H1 (cell line): ENCODE measurements at regions not wholly inside any gene's neighbourhood (a gene's known extent, or its start where the extent isn't known, plus 50 kb on each side); places are given as distances from the start of the nearest gene placed in this dataset.
A peak's percentile ranks its signal among the peaks of the same experiment; 100 is the strongest.

Source experiments
- CTCF ChIA-PET: fragments of 300-600 bp; sonication (Branson Sonifier 250); formaldehyde crosslinking; loops from one replicate; lab custom pipeline; 2021; ENCODE audit not compliant: partially characterized antibody; lab: Charles Lee
- POLR2A ChIA-PET: fragments of 300-600 bp; sonication (Branson Sonifier 250); formaldehyde crosslinking; loops from one replicate; lab custom pipeline; 2021; ENCODE audit warnings: inconsistent platforms; ENCODE audit not compliant: partially characterized antibody; lab: Charles Lee
- DNase-seq, 2 experiments: peaks; one replicate each; pipeline versions ENCODE4 v3.0.0 to v3.0.0-alpha.2; 2010 to 2022; ENCODE audit warnings: low spot score in 2 of 2, low read depth in 1 of 2, mixed read lengths in 1 of 2
- FAIRE-seq: peaks from 2 replicates; lab custom pipeline; 2011; peaks lifted over from hg19 to GRCh38; lab: Jason Lieb, UNC
- H2AFZ ChIP-seq: 2 replicates; pipeline ENCODE4 v1.8.1; 2012; ENCODE audit warnings: low read length, inconsistent platforms
- H2AK5ac ChIP-seq: 2 replicates; pipeline ENCODE4 v1.6.1; 2013; ENCODE audit warnings: low read depth, low read length
- H2BK120ac ChIP-seq: replicated peaks from 2 replicates; pipeline ENCODE3; 2013; ENCODE audit warnings: low read depth, low read length, inconsistent platforms
- H2BK12ac ChIP-seq: 2 replicates; pipeline ENCODE4 v1.6.1; 2013; ENCODE audit warnings: low read depth, low read length
- H2BK15ac ChIP-seq: 2 replicates; pipeline ENCODE4 v1.6.1; 2013; ENCODE audit warnings: low read length
- H2BK20ac ChIP-seq: 2 replicates; pipeline ENCODE4 v1.6.1; 2013; ENCODE audit warnings: low read length
- H2BK5ac ChIP-seq: 2 replicates; pipeline ENCODE4 v1.6.1; 2013; ENCODE audit warnings: low read depth, low read length
- H3K14ac ChIP-seq: 2 replicates; pipeline ENCODE4 v1.6.1; 2013; ENCODE audit warnings: inconsistent platforms; ENCODE audit not compliant: insufficient read length
- H3K18ac ChIP-seq: 2 replicates; pipeline ENCODE4 v1.6.1; 2013; ENCODE audit warnings: low read length; ENCODE audit errors: extremely low read depth
- H3K23ac ChIP-seq: 2 replicates; pipeline ENCODE4 v1.6.1; 2013; ENCODE audit warnings: inconsistent platforms; ENCODE audit not compliant: insufficient read length
- H3K23me2 ChIP-seq: 2 replicates; pipeline ENCODE4 v1.6.1; 2013; ENCODE audit warnings: low read depth, low read length
- H3K27ac ChIP-seq: 2 replicates; pipeline ENCODE4 v1.6.1; 2011; ENCODE audit warnings: low read depth, low read length, inconsistent platforms
- H3K27me3 ChIP-seq, 4 experiments: replicated peaks in 1 of 4; 1 replicate in 1 of 4; 2 replicates in 3 of 4; pipeline versions ENCODE4 v1.6.1 to v1.8.1; 2011 to 2013; ENCODE audit warnings: low read length in 3 of 4, mild to moderate bottlenecking in 3 of 4, inconsistent platforms in 2 of 4, mixed read lengths in 2 of 4, moderate library complexity in 1 of 4; ENCODE audit not compliant: control insufficient read depth in 3 of 4, insufficient read depth in 3 of 4; ENCODE audit errors: extremely low read depth in 1 of 4
- H3K36me3 ChIP-seq, 4 experiments: 2 replicates each; pipeline versions ENCODE4 v1.6.1 to v1.8.1; 2011 to 2013; ENCODE audit warnings: mild to moderate bottlenecking in 4 of 4, low read length in 3 of 4, moderate library complexity in 2 of 4, control low read depth in 1 of 4, inconsistent platforms in 1 of 4; ENCODE audit not compliant: insufficient read depth in 4 of 4, control insufficient read depth in 2 of 4
- H3K4ac ChIP-seq: replicated peaks from 2 replicates; pipeline ENCODE3; 2013; ENCODE audit warnings: low read length, low read depth, mixed read lengths, inconsistent platforms; ENCODE audit not compliant: insufficient read length
- H3K4me1 ChIP-seq, 4 experiments: replicated peaks in 1 of 4; 1 replicate in 1 of 4; 2 replicates in 3 of 4; pipeline versions ENCODE4 v1.6.1 to v1.8.1; 2011 to 2013; ENCODE audit warnings: low read length in 3 of 4, inconsistent platforms in 2 of 4, mixed read lengths in 1 of 4; ENCODE audit not compliant: insufficient read depth in 4 of 4, control insufficient read depth in 3 of 4
- H3K4me2 ChIP-seq, 2 experiments: 2 replicates each; pipeline versions ENCODE4 v1.6.1 to v1.8.1; 2011 to 2013; ENCODE audit warnings: low read depth in 2 of 2, low read length in 2 of 2, control low read depth in 1 of 2, inconsistent platforms in 1 of 2, mild to moderate bottlenecking in 1 of 2; ENCODE audit not compliant: insufficient read depth in 1 of 2
- H3K4me3 ChIP-seq, 4 experiments: fragments of 200-600, 300-600 bp in 1 of 4; sonication (generic), shearing (Covaris generic), sonication (Bioruptor Twin) in 1 of 4; 2 replicates each; pipeline versions ENCODE4 v1.5.1 to v1.8.1; 2011 to 2016; ENCODE audit warnings: low read length in 4 of 4, low read depth in 3 of 4, control low read depth in 2 of 4, inconsistent platforms in 2 of 4, mild to moderate bottlenecking in 2 of 4, mixed read lengths in 1 of 4, moderate library complexity in 1 of 4; ENCODE audit not compliant: insufficient read depth in 2 of 4; ENCODE audit errors: extremely low read depth in 1 of 4
- H3K56ac ChIP-seq: replicated peaks from 2 replicates; pipeline ENCODE3; 2013; ENCODE audit warnings: low read depth, mild to moderate bottlenecking, mixed read lengths, low read length, inconsistent platforms; ENCODE audit not compliant: insufficient read length
- H3K79me1 ChIP-seq: 2 replicates; pipeline ENCODE4 v1.6.1; 2013; ENCODE audit warnings: low read depth, low read length, control low read depth
- H3K79me2 ChIP-seq, 2 experiments: 2 replicates each; pipeline versions ENCODE4 v1.6.1 to v1.8.1; 2012 to 2013; ENCODE audit warnings: low read length in 2 of 2, mild to moderate bottlenecking in 2 of 2, inconsistent platforms in 1 of 2; ENCODE audit not compliant: insufficient read depth in 2 of 2, control insufficient read depth in 1 of 2
- H3K9ac ChIP-seq, 4 experiments: replicated peaks in 1 of 4; 1 replicate in 1 of 4; 2 replicates in 3 of 4; pipeline versions ENCODE4 v1.6.1 to v1.8.1; 2011 to 2013; ENCODE audit warnings: low read depth in 3 of 4, low read length in 3 of 4, control low read depth in 2 of 4, mild to moderate bottlenecking in 2 of 4, moderate library complexity in 2 of 4, inconsistent platforms in 1 of 4; ENCODE audit errors: extremely low read depth in 1 of 4
- H3K9me3 ChIP-seq, 2 experiments: 2 replicates each; pipeline versions ENCODE4 v1.6.1 to v1.8.1; 2012 to 2013; ENCODE audit warnings: mild to moderate bottlenecking in 2 of 2, moderate library complexity in 2 of 2, control low read depth in 1 of 2, inconsistent platforms in 1 of 2, low read depth in 1 of 2, low read length in 1 of 2, mixed read lengths in 1 of 2; ENCODE audit not compliant: insufficient read depth in 2 of 2
- H4K20me1 ChIP-seq, 2 experiments: replicated peaks in 1 of 2; 2 replicates each; pipeline versions ENCODE3 to v1.8.1; 2011 to 2013; ENCODE audit warnings: inconsistent platforms in 2 of 2, low read length in 2 of 2, mild to moderate bottlenecking in 1 of 2; ENCODE audit not compliant: insufficient read depth in 2 of 2, control insufficient read depth in 1 of 2
- H4K5ac ChIP-seq: 2 replicates; pipeline ENCODE4 v1.6.1; 2013; ENCODE audit warnings: low read length, low read depth, mixed read lengths, inconsistent platforms; ENCODE audit not compliant: insufficient read length
- H4K8ac ChIP-seq: 2 replicates; pipeline ENCODE4 v1.8.0; 2013; ENCODE audit warnings: mild to moderate bottlenecking, moderate library complexity, low read length, inconsistent platforms; ENCODE audit not compliant: insufficient read depth; ENCODE audit errors: extremely low read depth
- H4K91ac ChIP-seq: replicated peaks from 2 replicates; pipeline ENCODE3; 2013; ENCODE audit warnings: low read length, mixed read lengths, inconsistent platforms; ENCODE audit not compliant: insufficient read length
- JUND ChIP-seq: IDR thresholded peaks from 2 replicates; pipeline ENCODE4 v1.6.1; 2011; ENCODE audit warnings: mild to moderate bottlenecking, improper control_type of control experiment, low read length
- WGBS, 2 experiments: shearing (Covaris generic) in 1 of 2; methylation state at CpG; one replicate each; pipeline versions ENCODE4 v1.1.6 to v1.1.7; 2013 to 2015; ENCODE audit warnings: low lambda C conversion rate in 2 of 2, mixed read lengths in 2 of 2, inconsistent platforms in 1 of 2, low coverage in 1 of 2, missing lambda C conversion rate in 1 of 2; ENCODE audit not compliant: insufficient replicate concordance in 2 of 2, insufficient coverage in 1 of 2, insufficient read length in 1 of 2; ENCODE audit errors: extremely low coverage in 1 of 2, missing lambda C conversion rate in 1 of 2; 5-methylcytosine and 5-hydroxymethylcytosine counted together

DNA sequence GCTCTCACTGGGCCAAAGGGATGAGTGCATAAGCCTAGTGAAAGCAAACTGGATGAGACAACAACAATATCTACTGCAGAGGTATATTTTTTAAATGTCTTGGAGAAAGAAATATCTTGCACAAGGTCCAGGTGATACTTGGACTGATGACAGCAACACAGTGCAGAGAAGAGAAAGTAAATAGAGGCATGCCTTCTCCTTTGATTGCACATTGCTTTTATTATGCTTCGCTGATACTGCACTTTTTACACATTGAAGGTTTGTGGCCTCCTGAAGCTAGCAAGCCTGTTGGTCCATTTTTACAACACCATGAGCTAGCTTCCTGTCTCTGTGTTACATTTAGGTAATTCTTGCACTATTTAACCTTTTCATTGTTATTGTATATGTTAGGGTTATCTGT, 189.0 kb upstream of the NDST3 start:
- no peak overlapping the region for H3K9ac ChIP-seq
- H3K79me2 ChIP-seq, result no peaks in the 10 kb centered on the region
- DNase-seq (no peak), FAIRE-seq (no peak)
- WGBS, 2 experiments, result 100% methylated on average over 1 of the region's 1 CpG; no CpG with 5 or more reads in 1 of the 2 experiments
- H3K27me3 ChIP-seq, result no peaks in the 10 kb centered on the region
- H4K5ac ChIP-seq, result no peak overlapping the region
- H2AK5ac ChIP-seq, result no peak overlapping the region
- no peaks in the 10 kb centered on the region; a peak in 1 of 4 replicates for H3K9me3 ChIP-seq
- no peak overlapping the region for H3K18ac ChIP-seq
- no peaks in the 10 kb centered on the region for H3K79me1 ChIP-seq
- peaks cover 0 to 8% (median 0%) of the 10 kb centered on the region in 4 experiments; a peak in 2 of 7 replicates for H3K4me1 ChIP-seq
- H2BK120ac ChIP-seq, result no peak overlapping the region
- ChIA-PET POLR2A (no interaction called here), CTCF (interaction anchor here (1.2 to 1.9 kb wide), 3 partner anchors 13 to 145 kb away, joined by 3 to 5 read pairs (median 4); no protein-coding TSS in a partner anchor)
- no peak overlapping the region for H3K4ac ChIP-seq
- no peak overlapping the region for H3K27ac ChIP-seq
- no peak overlapping the region for H2BK20ac ChIP-seq
- H2BK12ac ChIP-seq, result peak overlapping the region; percentile 19; the same call in 1 of the 2 replicates
- H3K14ac ChIP-seq, result no peak overlapping the region
- no peak overlapping the region for H3K4me3 ChIP-seq
- no peak overlapping the region for H3K4me2 ChIP-seq
- no peak for TF ChIP-seq JUND
- TF ChIP-seq, all 59 proteins: peak for 0
- H3K23ac ChIP-seq, result no peak overlapping the region
- no peak overlapping the region for H3K56ac ChIP-seq
- H2AFZ ChIP-seq, result peak overlapping the region; percentile 19; the same call in 1 of the 2 replicates
- H3K36me3 ChIP-seq, result no peaks in the 10 kb centered on the region
- H3K23me2 ChIP-seq, result no peaks in the 10 kb centered on the region; the same call in 1 of the 2 replicates
- H2BK15ac ChIP-seq, result no peak overlapping the region
- H2BK5ac ChIP-seq, result peak overlapping the region; percentile 40; the same call in 1 of the 2 replicates
- no peak overlapping the region for H4K8ac ChIP-seq
- H4K20me1 ChIP-seq, result no peaks in the 10 kb centered on the region
- H4K91ac ChIP-seq, result no peak overlapping the region
